Neural progenitor cell (in vitro differentiated cells): ENCODE measurements at regions not wholly inside any gene's neighbourhood (a gene's known extent, or its start where the extent isn't known, plus 50 kb on each side); places are given as distances from the start of the nearest gene placed in this dataset.

Experiments used
- DNase-seq: peaks from one replicate; pipeline ENCODE4 v3.0.0-alpha.2; 2016; ENCODE audit warnings: low spot score
- H2AFZ ChIP-seq: fragments of 200-600 bp; sonication (generic); replicated peaks from 2 replicates; pipeline ENCODE4 v1.6.1; 2016; ENCODE audit warnings: antibody characterized with exemption
- H3F3A ChIP-seq: fragments of 200-600 bp; sonication (generic); 2 replicates; pipeline ENCODE4 v1.6.1; 2016; ENCODE audit warnings: antibody characterized with exemption, low read depth
- H3K27ac ChIP-seq: fragments of 200-600 bp; sonication (generic); 2 replicates; pipeline ENCODE4 v1.5.1; 2016; ENCODE audit warnings: mild to moderate bottlenecking
- H3K27me3 ChIP-seq: fragments of 200-600 bp; sonication (generic); 2 replicates; pipeline ENCODE4 v1.6.1; 2016; ENCODE audit warnings: mild to moderate bottlenecking, moderate library complexity
- H3K36me3 ChIP-seq: fragments of 200-600 bp; sonication (generic); 2 replicates; pipeline ENCODE4 v1.5.1; 2016
- H3K4me1 ChIP-seq: fragments of 200-600 bp; sonication (generic); 2 replicates; pipeline ENCODE4 v1.6.1; 2016; ENCODE audit warnings: mixed run types
- H3K4me2 ChIP-seq: fragments of 200-600 bp; sonication (generic); 2 replicates; pipeline ENCODE4 v1.6.1; 2016
- H3K4me3 ChIP-seq: fragments of 200-600 bp; sonication (generic); 2 replicates; pipeline ENCODE4 v1.5.1; 2016
- H3K79me2 ChIP-seq: fragments of 200-600 bp; sonication (generic); 2 replicates; pipeline ENCODE4 v1.6.1; 2016; ENCODE audit warnings: low read depth
- H3K9ac ChIP-seq: fragments of 200-600 bp; sonication (generic); 2 replicates; pipeline ENCODE4 v1.6.1; 2016
- H3K9me3 ChIP-seq: fragments of 200-600 bp; sonication (generic); 2 replicates; pipeline ENCODE4 v1.5.1; 2016; ENCODE audit warnings: low read depth
- H4K20me1 ChIP-seq: fragments of 200-600 bp; sonication (generic); 2 replicates; pipeline ENCODE4 v1.6.1; 2016; ENCODE audit warnings: low read depth
- H3K27ac Mint-ChIP-seq: 3 replicates; pipeline ENCODE4 v1.8.0; 2021; ENCODE audit warnings: mixed read lengths
- H3K27me3 Mint-ChIP-seq: 2 replicates; pipeline ENCODE4 v1.8.0; 2022; ENCODE audit warnings: low read depth, mild to moderate bottlenecking, inconsistent platforms, moderate library complexity, mixed read lengths; ENCODE audit not compliant: insufficient read depth
- H3K36me3 Mint-ChIP-seq: 3 replicates; pipeline ENCODE4 v1.8.0; 2021; ENCODE audit warnings: mixed read lengths
- H3K4me1 Mint-ChIP-seq: 3 replicates; pipeline ENCODE4 v1.8.0; 2021; ENCODE audit warnings: mixed read lengths
- H3K4me3 Mint-ChIP-seq: 3 replicates; pipeline ENCODE4 v1.8.0; 2021; ENCODE audit warnings: mild to moderate bottlenecking, moderate library complexity, mixed read lengths
- H3K9me3 Mint-ChIP-seq: 3 replicates; pipeline ENCODE4 v1.8.0; 2020; ENCODE audit warnings: mixed read lengths
- CTCF ChIP-seq: fragments of 200-600 bp; sonication (generic); IDR thresholded peaks from 2 replicates; pipeline ENCODE4 v1.5.1; 2017; ENCODE audit warnings: antibody characterized with exemption, mild to moderate bottlenecking
- EZH2 ChIP-seq: fragments of 200-600 bp; sonication (generic); IDR thresholded peaks from 2 replicates; pipeline ENCODE4 v1.6.1; 2017; ENCODE audit warnings: antibody characterized with exemption, mild to moderate bottlenecking, moderate library complexity
- EZH2phosphoT487 ChIP-seq: fragments of 200-600 bp; sonication (generic); IDR thresholded peaks from 2 replicates; pipeline ENCODE4 v1.6.1; 2017; ENCODE audit warnings: antibody characterized with exemption

GRCh38 chr2:235161565-235161964 lies 209.7 kb downstream of the SH3BP4 start:
- Histone ChIP-seq H3K9me3 (no peaks in the 10 kb centered on the region), H3K9ac (no peak overlapping the region), H3K4me1 (peaks cover 13% of the 10 kb centered on the region), H3F3A (peaks cover 13% of the 10 kb centered on the region), H3K36me3 (no peaks in the 10 kb centered on the region), H2AFZ (no peak overlapping the region), H3K4me3 (no peak overlapping the region), H3K27me3 (no peaks in the 10 kb centered on the region), H3K27ac (no peak overlapping the region), H4K20me1 (no peaks in the 10 kb centered on the region), H3K4me2 (no peak overlapping the region), H3K79me2 (no peaks in the 10 kb centered on the region)
- Mint-ChIP-seq H3K27me3 (peaks cover 13% of the 10 kb centered on the region), H3K9me3 (peaks cover 7% of the 10 kb centered on the region), H3K4me3 (no peak overlapping the region), H3K36me3 (no peaks in the 10 kb centered on the region), H3K27ac (no peak overlapping the region), H3K4me1 (peaks cover 12% of the 10 kb centered on the region)
- TF ChIP-seq EZH2 (no peak), CTCF (no peak), EZH2phosphoT487 (no peak)
- DNase-seq: no peak

GRCh38 chr2:235162082-235162836 lies 210.4 kb downstream of the SH3BP4 start:
- H3F3A ChIP-seq: peaks cover 13% of the 10 kb centered on the region
- H3K4me2 ChIP-seq: no peak overlapping the region
- TF ChIP-seq EZH2 (no peak), CTCF (no peak), EZH2phosphoT487 (no peak)
- DNase-seq: no peak
- no peak overlapping the region for H3K4me3 ChIP-seq
- Mint-ChIP-seq H3K27me3 (peaks cover 14% of the 10 kb centered on the region), H3K4me3 (no peak overlapping the region), H3K4me1 (peaks cover 9% of the 10 kb centered on the region), H3K36me3 (no peaks in the 10 kb centered on the region), H3K27ac (no peak overlapping the region), H3K9me3 (peaks cover 7% of the 10 kb centered on the region)
- H3K36me3 ChIP-seq: no peaks in the 10 kb centered on the region
- no peaks in the 10 kb centered on the region for H3K9me3 ChIP-seq
- no peaks in the 10 kb centered on the region for H3K79me2 ChIP-seq
- no peak overlapping the region for H3K27ac ChIP-seq
- no peak overlapping the region for H2AFZ ChIP-seq
- no peak overlapping the region for H3K9ac ChIP-seq
- no peaks in the 10 kb centered on the region for H3K27me3 ChIP-seq
- H4K20me1 ChIP-seq: no peaks in the 10 kb centered on the region
- peaks cover 13% of the 10 kb centered on the region for H3K4me1 ChIP-seq

- Mint-ChIP-seq H3K4me1 (peaks cover 5% of the 10 kb centered on the region), H3K27me3 (peaks cover 11% of the 10 kb centered on the region), H3K9me3 (peaks cover 7% of the 10 kb centered on the region), H3K4me3 (no peak overlapping the region), H3K27ac (no peak overlapping the region), H3K36me3 (no peaks in the 10 kb centered on the region)
- no peak for DNase-seq
- Histone ChIP-seq H3K4me2 (no peak overlapping the region), H3K4me1 (peaks cover 8% of the 10 kb centered on the region), H3K4me3 (no peak overlapping the region), H3K27me3 (no peaks in the 10 kb centered on the region), H3K36me3 (no peaks in the 10 kb centered on the region), H3F3A (peaks cover 9% of the 10 kb centered on the region), H3K9ac (no peak overlapping the region), H2AFZ (no peak overlapping the region), H3K9me3 (no peaks in the 10 kb centered on the region), H3K79me2 (no peaks in the 10 kb centered on the region), H4K20me1 (no peaks in the 10 kb centered on the region), H3K27ac (no peak overlapping the region)
- TF ChIP-seq EZH2phosphoT487 (no peak), CTCF (no peak), EZH2 (no peak)
Observed at GRCh38 chr2:235162837-235163197, 211.0 kb downstream of the SH3BP4 start.
